ENCODE measurements at regions not wholly inside any gene's neighbourhood (a gene's known extent, or its start where the extent isn't known, plus 50 kb on each side); places are given as distances from the start of the nearest gene placed in this dataset.

- intact Hi-C loops (cut with micrococcal nuclease), result no loop called here
These were observed 114.1 kb upstream of the NRP1 start for GRCh38 chr10:33448421-33449140.

GRCh38 chr10:33441561-33441960 is 107.1 kb upstream of the NRP1 start:
- intact Hi-C loops (cut with micrococcal nuclease), result no loop called here

GRCh38 chr10:33434933-33435332 is 100.5 kb upstream of the NRP1 start:
- intact Hi-C loops (cut with micrococcal nuclease), result no loop called here

- intact Hi-C loops (cut with micrococcal nuclease), result no loop called here
These were observed 94.2 kb upstream of the NRP1 start for GRCh38 chr10:33428682-33429081.

- intact Hi-C loops (cut with micrococcal nuclease), result no loop called here
These were observed 88.7 kb upstream of the NRP1 start for GRCh38 chr10:33423154-33423529.

GRCh38 chr10:33422471-33423153 is 88.1 kb upstream of the NRP1 start:
- intact Hi-C loops (cut with micrococcal nuclease), result no loop called here

- intact Hi-C loops (cut with micrococcal nuclease), result no loop called here
These were observed 87.5 kb upstream of the NRP1 start for GRCh38 chr10:33421789-33422462.

GRCh38 chr10:33419311-33419710 is 84.8 kb upstream of the NRP1 start:
- intact Hi-C loops (cut with micrococcal nuclease), result no loop called here

- intact Hi-C loops (cut with micrococcal nuclease), result no loop called here
These were observed 83.8 kb upstream of the NRP1 start for GRCh38 chr10:33418301-33418700.

- intact Hi-C loops (cut with micrococcal nuclease), result no loop called here
These were observed 82.2 kb upstream of the NRP1 start for GRCh38 chr10:33416691-33417090.

GRCh38 chr10:33416209-33416608 is 81.7 kb upstream of the NRP1 start:
- intact Hi-C loops (cut with micrococcal nuclease), result no loop called here

GRCh38 chr10:33414841-33415240 is 80.4 kb upstream of the NRP1 start:
- intact Hi-C loops (cut with micrococcal nuclease), result no loop called here

GRCh38 chr10:33412653-33413361 is 78.3 kb upstream of the NRP1 start:
- intact Hi-C loops (cut with micrococcal nuclease), result no loop called here

GRCh38 chr10:33412241-33412640 is 77.8 kb upstream of the NRP1 start:
- intact Hi-C loops (cut with micrococcal nuclease), result no loop called here

- intact Hi-C loops (cut with micrococcal nuclease), result no loop called here
These were observed 76.4 kb upstream of the NRP1 start for GRCh38 chr10:33410860-33411234.

- intact Hi-C loops (cut with micrococcal nuclease), result no loop called here
These were observed 75.8 kb upstream of the NRP1 start for GRCh38 chr10:33410096-33410859.

GRCh38 chr10:33406596-33406995 is 72.1 kb upstream of the NRP1 start:
- intact Hi-C loops (cut with micrococcal nuclease), result no loop called here

GRCh38 chr10:33402220-33403073 is 68.0 kb upstream of the NRP1 start:
- intact Hi-C loops (cut with micrococcal nuclease), result no loop called here

- intact Hi-C loops (cut with micrococcal nuclease), result no loop called here
These were observed 66.8 kb upstream of the NRP1 start for GRCh38 chr10:33401300-33401699.

GRCh38 chr10:33398796-33399195 is 64.3 kb upstream of the NRP1 start:
- intact Hi-C loops (cut with micrococcal nuclease), result no loop called here
